NAMALWA (cell line): ENCODE measurements at regions not wholly inside any gene's neighbourhood (a gene's known extent, or its start where the extent isn't known, plus 50 kb on each side); places are given as distances from the start of the nearest gene placed in this dataset.
"Not testable (repeated sequence)": the region's sequence is repeated elsewhere in the genome, so short reads cannot be mapped to it uniquely, and the experiment has no call there.

Source experiments
- DNase-seq: peaks from one replicate; pipeline ENCODE4 v3.0.0-alpha.2; 2015; ENCODE audit warnings: low spot score

DNA sequence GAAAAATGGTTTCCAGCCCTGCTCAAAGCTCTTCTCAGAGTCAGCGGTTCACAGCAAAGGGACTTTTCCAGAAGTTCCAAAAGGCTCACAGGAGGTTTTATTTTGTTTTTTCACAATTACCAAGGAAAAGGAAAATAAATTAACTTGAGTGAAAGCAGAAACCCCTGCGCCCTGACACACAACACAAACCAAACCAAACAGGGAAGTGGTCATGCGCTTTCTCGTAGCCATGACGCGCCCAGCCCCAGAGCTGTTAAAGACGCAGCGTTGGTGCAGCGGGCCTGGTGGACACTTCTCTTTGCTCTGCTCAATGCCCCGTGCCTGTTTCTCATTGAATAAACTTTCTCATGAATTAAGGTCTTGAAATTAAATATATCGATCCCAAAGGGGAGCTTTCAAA is 134.4 kb upstream of the LYZL2 start:
- DNase-seq, result no peak

DNA sequence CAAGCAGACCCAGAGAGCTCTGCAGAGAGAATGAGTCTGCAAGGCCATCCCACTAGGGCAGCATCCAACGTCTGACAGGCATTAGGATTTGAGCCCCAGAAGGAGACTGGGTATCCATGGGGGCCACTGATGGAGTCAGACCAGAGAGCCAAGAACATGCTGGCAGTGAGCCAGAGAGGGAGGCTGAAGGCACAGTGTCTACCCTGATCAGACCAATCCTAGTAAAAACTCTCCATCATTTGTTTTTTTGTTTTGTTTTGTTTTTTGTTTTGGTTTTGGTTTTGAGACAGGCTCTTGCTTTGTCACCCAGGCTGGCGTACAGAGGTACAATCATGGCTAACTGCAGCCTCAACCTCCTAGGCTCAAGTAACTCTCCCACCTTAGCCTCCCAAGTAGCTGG is 133.1 kb upstream of the LYZL2 start:
- no peak for DNase-seq

DNA sequence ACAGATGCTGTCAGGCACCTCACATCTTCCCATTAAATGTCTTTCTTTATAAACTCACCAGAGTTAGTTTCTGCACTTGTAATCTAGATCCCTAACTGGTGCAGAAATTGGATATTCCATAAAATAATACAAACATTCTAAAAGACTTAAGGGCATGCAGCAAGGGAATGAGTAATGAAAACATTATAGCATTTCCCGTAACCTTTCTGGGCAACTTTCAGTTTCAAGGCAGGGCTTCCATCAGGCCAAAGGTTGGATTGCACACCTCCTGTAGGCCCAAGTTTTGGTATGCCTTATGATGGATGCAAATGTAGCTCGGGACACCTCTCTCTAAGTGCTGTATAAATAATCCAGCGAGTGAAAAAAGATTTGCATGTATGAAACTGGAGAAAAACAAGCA is 129.9 kb upstream of the LYZL2 start:
- DNase-seq, result no peak

DNA sequence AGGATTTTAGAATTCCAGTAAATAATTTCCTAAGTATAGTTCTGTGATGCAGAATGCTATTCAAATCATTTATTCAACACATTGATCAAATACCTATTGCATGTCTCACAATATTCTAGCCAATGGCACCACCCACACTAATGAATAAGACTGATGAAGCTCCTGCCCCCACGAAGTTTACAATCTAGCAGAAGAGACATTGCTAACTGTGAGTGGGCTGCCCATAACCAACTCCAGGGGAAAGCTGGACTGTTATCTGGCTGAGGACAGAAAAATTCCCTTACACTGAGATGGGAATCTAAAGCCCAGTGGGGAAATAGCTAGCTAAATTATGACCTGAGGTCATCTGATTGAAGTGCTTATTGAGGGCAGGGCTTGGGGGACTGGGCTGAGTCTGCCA is 128.8 kb upstream of the LYZL2 start:
- no peak for DNase-seq

DNA sequence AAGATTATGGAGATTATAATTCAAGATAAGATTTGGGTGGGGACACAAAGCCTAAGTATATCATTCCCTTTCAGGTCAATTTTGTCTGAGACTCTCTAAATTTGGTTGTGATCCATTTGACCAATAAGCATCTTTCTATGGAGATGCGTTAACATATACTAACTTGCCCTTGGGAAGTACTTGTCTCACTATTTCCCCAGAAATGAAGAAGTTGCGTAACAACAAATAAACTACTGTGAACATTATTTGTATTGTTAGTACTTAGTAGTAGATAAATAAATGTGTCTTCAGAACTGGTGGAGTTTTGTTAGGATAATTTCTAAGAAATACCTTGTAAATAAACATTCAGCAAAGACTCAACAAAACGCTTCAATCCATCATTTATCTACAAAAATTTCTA is 127.3 kb upstream of the LYZL2 start:
- DNase-seq, result no peak

DNA sequence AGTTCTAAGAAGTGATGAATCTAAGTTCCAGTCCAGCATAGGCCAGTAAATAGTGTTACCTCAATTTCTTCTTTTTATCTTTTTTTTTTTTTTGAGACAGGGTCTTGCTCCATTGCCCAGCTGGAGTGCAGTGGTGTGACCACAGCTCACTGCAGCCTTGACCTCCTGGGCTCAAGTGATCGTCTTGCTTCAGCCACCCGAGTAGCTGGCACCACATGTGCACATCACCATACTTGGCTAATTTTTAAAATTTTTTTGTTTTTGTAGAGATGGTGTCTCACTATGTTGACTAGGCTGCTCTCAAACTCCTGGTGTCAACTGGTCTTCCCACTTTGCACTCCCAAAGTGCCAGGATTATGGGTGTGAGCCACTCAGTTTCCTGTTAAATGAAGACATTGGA is 126.6 kb upstream of the LYZL2 start:
- DNase-seq, result no peak

DNA sequence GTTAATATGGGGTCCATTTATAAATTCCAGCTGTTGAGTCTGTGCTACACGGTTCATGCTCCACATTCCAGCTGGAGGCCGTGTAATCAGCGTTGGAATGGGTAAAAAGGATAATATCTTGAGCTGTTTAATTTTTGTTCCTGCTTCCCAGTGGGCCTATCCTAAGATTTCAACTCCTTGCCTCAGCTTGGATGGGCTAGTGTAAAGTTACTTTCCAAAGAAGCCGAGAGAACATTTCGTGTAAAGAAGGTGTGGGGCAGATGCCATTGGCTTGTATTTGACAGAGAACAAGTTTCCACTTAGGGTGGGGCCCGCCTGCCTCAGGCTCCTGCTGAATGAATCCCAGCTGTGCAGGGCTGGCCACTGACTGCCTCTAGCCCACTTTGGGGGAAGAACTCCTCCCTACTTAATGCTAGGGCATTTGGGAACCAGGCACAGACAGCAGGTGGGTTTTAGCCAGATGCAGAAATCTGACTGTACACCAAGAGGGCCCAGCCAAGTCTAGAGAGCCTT is 125.9 kb upstream of the LYZL2 start:
- DNase-seq, result no peak

DNA sequence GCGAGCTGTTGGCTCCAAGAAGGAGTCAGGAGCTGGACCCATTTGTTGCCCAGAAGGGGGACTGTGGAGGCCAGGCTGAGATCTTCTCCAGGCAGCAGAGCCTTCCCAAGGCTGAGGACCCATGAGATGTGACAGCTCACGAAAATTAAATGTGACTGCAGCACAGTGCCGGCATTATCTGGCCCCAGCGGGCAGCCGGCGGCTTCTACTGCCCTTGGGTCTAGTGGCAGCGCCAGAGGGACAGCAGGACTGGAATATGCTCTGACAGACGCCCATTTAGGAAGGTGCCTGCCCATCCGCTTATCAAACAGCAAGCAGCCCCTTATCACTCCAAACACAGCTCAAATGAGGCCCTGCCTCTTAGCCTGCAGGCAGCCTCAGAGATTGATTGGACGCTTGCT is 122.9 kb upstream of the LYZL2 start:
- no peak for DNase-seq

DNA sequence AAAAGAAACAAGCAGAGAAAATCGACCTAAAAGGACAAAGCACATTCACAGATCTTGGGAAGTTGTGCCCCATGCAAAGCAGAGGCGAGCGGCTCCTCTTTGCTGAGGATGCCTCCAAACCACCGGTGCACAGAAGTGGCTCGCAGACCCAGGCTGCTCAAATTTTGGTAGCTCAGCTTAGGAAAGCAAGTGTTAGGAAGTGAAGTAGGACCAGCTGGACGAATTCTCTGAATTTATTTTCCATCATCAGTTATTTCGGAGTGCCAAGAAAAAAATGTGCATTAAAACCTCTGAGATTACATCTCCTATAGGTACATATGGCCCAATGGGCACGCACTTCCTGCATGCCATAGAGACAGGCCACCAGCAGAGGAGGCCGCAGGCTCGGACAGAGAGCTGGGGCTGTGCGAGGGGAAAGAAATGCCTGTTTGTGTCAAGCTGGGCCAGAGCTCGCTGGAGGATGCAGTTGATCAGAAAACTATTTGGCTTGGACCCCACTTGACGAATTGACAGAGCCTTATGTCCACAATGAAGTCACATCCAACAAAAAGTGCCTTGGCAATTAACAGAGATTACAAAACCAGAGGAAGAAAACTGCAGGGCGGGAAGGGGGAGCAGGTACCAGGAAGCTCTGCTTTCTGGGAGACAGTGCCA is 122.3 kb upstream of the LYZL2 start:
- DNase-seq, result peak; percentile 59

DNA sequence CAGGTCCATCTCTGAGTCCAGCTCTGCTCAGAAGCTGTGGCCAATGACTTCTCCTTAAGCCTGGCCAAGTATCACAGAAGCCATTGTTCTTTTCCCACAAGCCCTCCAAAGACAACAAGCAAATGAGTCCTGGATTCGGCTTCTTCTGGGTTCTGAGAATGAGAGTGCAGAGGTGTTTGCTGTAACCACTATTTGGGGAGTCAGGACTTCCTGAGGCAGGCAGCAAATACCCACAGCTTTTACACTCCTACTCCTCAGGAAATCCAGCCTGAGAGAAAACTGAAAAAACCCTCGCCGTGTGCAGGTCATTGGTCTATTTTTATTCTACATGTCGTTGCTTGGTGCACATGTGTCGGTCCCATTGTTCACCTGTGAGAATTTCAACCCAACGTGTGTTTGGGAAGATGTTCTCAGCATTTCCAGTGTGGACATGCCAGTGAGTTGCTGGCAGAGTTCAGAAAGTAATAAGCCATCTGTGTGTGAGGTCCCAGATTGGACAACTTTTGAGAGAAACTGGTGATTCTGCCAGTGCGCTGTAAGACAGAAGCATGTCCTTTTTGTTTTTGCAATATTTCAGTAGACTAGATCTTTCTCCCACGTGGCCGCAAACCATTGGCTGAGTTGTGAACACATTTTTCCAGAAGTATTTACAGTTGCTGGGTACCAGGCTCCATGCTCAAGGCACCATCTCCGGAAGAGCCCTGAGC is 121.6 kb upstream of the LYZL2 start:
- DNase-seq, result no peak

DNA sequence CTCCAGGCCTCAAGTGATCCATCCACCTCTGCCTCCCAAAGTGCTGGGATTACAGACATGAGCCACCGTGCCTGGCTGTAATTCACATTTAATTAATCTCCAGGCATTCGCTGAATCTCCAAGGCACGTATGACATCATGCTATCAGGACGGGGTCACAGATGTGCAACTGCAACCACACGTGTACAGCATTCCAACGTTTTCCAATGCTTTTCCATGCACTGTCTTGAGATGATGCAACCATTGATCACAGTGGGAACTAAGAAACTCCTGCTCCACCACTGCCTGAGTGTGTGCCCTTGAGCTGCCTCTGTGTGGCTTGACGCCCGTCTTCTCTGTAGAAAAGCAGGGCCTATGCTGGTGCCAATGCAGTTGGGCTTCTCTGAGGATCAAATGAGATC is 119.8 kb upstream of the LYZL2 start:
- DNase-seq, result no peak

DNA sequence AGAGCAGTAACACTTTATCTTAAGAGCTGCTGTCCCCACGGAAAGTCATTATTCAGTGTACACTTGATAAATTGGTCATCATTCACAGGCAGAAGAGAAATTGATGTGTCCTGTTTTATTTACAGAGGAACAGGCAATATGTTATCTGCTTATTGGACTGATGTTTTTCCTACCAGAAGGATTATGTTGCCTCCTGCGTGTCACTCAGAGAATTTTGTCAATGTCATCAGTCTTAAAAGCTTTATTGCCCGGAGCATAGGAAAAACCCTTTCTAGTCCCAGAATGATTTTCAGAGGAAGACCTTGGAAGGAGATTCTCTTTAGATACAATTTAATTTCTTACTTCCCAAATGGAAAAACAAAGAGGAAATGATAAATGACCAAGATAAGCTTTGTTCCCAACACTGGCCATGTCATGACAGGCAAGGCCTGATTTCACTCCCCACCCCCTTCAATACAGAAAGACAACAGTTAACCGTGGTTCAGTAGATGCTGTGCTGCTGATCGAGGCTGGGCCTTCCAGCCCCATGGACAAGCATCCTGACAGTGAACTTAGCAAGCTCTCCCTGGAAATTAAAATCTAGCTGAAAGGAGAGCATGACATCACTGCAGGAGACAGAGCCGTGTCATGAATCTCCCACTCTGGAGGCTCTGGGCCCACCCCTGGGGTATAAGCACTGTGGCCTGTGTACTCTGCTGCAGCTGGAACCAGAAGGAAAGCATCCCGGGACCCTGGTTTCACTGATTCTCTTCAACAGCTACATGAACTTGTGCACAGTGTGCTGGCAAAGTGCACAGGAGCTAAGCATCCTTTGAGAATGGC is 118.8 kb upstream of the LYZL2 start:
- no peak for DNase-seq

DNA sequence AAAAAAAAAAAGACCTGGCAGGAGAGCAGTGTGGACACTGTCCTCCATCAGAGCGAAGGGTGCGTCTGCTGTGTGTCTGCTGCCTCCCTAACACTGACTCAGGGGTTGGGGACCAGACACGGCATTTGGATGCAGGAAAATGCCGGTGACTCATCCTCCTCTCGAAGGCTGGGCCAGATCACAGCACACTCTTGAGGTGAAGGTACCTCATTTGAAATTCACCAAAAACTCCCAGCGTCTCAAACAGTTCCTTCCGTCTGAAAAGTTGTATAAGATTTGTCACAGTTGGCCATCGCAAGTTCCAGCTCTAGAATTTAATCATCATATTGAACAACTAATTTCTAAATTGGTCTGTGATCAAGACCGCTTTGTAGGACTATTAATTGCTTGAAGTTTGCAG is 118.1 kb upstream of the LYZL2 start:
- no peak for DNase-seq

DNA sequence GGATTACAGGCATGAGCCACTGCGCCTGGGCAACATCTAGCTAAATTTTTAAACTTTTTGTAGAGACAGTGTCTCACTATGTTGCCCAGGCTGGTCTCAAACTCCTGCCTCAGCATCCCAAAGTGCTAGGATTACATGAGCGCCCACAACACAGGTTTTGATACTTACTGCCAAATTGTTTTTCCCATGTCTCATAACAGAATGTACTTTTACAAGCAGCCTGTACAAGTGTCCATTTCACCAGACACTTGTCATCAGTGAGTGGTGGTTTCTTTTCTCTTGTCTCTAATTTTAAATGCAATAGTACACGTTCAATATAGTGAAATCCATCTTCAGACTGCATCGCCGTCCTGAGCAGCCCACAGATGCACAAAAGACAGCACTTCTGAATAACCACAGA is 116.4 kb upstream of the LYZL2 start:
- no peak for DNase-seq

DNA sequence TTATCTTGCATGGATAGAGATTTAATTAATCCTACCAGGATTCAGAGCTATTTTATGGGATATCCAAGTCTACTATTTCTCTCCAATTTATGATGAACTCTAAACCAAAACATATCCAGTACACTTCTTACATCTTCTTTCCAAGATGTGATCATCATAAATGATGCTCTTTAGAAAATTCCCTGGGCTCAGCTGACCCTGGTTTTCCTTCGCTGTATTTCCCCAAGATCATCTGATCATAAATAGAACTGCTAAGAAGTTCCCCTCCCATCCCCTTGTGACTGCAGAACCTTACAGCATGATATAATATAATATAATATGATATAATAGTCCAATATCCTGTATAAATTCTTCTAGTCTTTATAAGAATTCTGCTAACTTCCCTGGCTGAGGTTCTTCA is 114.6 kb upstream of the LYZL2 start:
- DNase-seq, result no peak

DNA sequence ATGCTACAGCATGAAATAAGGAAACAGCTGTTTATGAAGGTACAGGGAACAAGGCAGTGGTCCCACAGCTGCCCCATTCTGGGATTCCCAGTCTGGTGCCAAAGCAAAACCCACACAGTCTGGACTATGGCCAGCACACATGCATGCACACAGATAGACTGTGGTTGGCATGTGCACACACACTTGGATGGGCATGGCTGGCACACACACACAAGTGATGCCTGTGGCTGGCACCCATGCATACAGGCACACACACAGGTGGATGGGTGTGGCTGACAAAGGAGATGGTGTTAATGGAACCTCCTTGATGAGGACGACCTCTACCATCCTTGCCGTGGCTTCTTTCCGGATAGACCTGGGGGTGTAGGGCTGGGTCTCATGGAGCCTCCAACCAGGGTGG is 114.0 kb upstream of the LYZL2 start:
- no peak for DNase-seq

DNA sequence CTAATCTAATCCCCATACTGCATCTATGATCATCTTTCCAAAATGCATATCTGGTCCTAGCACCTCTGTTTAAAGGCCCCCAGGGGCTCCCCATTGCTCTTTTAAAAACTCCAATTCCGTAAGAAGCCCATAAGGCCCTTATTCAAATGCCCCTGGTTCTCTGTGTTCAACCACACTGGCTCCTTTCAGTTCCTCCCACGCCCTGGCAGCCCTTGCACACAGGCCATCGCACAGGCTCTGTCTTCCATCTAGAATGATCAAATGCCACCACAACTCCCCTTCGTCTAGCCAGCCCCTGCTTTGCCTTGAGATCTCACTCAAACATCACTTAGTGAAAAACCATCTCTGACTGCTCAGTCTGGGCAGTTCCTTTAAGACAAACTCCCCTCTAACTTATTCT is 112.9 kb upstream of the LYZL2 start:
- no peak for DNase-seq

DNA sequence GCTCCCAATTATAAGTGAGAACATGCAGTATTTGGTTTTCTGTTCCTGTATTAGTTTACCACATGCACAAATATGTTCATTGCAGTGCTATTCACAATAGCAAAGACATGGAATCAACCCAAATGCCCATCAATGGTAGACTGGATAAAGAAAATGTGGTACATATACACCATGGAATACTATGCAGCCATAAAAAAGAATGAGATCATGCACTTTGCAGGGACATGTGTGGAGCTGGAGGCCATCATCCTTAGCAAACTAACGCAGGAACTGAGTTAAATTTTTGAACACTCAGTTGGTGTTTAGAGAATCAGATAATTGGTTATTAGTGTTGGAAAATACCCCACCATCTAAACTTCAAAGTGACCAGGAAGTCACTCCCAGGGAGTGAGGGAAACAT is 111.2 kb upstream of the LYZL2 start:
- DNase-seq, result not testable (repeated sequence)

DNA sequence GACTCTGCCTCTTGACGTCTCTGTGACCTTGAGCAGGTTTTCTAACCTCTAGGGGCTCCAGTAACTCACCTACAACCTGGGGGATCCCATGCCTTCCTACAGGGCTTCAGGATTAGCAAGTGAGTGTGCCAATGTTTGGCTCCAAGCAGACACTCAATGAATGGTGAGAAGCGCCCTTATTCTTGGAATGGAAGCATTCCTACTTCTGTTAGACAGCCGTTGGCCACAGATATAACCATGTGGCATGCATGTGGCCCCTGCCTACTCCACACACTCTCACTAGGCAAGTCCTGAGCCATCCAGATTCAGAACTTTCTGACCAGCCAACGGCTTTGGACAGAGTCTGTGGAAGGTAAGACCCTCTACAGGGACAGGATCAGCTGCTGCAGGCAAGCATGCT is 108.9 kb upstream of the LYZL2 start:
- DNase-seq, result no peak

DNA sequence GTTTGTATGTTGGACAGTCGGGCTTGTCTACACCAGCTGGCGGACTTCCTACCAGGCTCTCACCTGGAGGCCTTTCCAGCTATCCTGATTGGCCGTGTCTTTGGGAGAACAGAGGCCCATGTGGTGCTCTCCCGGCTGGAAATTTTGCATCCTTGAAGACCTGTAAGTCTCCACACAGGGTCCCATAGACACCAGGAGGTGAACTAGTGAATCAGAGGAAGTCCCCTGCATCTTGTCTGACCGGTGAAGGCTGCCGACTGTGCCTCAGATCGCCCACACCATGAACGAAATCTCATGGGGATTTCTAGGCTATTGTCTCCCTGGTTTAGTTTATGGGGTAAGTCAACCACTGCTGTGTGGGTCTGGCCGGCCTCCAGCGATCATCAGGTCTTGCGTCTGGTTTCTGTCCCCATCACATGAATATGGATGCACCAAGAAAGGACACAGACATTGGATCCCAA is 108.4 kb upstream of the LYZL2 start:
- DNase-seq, result no peak

DNA sequence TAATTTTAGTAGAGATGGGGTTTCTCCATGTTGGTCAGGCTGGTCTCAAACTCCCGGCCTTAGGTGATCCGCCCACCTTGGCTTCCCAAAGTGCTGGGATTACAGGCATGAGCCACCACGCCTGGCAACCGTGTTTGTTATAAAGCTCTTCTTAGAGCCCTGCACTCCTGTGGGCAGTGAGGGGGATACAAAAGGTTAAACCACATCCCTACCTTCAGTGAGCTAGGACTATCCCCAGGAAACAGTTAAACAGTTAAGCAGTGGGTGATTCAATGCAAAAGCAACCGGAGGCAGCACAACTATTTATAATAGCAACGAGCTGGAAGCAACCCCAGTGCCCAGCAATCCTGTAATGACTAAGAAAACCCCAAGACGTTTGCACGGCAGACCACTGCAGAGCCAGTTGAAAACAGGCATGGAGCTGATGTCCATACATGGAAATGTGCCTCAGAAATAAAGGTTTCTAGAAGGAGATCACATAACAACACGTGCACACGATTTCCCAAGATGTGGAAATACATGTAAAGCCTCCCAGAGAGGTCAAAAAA is 107.2 kb upstream of the LYZL2 start:
- no peak for DNase-seq

DNA sequence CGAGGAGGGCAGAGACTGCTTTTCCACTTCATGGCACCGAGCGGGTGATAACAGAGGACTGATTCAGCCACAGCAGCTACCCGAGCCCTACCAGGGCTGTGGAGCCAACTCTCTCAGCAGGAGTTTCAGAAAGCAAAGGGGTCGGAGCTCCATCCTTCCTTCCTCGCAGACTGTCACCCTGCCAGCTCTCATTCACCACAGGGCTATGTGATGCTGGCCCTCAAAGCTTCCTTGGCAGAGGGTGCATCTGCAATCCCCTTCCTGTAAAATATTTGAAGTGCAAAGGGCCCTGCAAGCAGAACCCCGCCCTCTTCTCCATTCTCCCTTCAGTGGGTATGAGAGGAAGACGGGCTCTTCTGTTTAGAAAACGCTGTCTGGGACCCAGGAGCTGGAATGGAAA is 105.3 kb upstream of the LYZL2 start:
- no peak for DNase-seq

DNA sequence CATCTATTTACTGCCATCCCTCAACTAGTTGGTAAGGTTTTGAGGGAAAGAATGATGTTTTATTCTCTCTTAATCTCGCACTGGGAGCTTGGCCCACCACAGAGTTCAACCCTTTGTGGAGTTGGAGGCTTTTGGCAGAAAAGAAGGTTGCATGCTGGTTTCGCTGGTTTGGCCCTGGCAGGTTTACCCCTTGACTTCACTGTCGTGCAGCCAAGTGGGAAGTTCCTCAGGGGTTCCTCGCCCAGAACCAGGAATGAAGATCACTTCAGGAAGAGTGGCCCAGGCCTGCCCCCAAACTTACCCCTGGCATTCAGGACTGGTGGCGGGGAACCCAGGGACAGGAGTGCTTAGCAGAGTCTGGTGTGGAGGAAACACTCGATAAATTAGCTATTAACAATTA is 103.1 kb upstream of the LYZL2 start:
- no peak for DNase-seq
